IPS-20b (cell line): ENCODE measurements at regions not wholly inside any gene's neighbourhood (a gene's known extent, or its start where the extent isn't known, plus 50 kb on each side); places are given as distances from the start of the nearest gene placed in this dataset.
"Not testable (repeated sequence)": the region's sequence is repeated elsewhere in the genome, so short reads cannot be mapped to it uniquely, and the experiment has no call there.

Source experiments
- H3K27ac ChIP-seq: one replicate; pipeline ENCODE4 v1.5.1; 2013; ENCODE audit warnings: low read length
- H3K27me3 ChIP-seq: 2 replicates; pipeline ENCODE4 v1.6.1; 2013; ENCODE audit warnings: mild to moderate bottlenecking, low read length, inconsistent platforms; ENCODE audit not compliant: insufficient read depth
- H3K36me3 ChIP-seq: 2 replicates; pipeline ENCODE4 v1.6.1; 2013; ENCODE audit warnings: low read depth, mild to moderate bottlenecking, inconsistent platforms, low read length, moderate library complexity; ENCODE audit not compliant: insufficient read depth
- H3K4me1 ChIP-seq: 2 replicates; pipeline ENCODE4 v1.6.1; 2013; ENCODE audit warnings: mild to moderate bottlenecking, control low read depth, inconsistent platforms, low read length, moderate library complexity; ENCODE audit not compliant: insufficient read depth
- H3K4me3 ChIP-seq: 2 replicates; pipeline ENCODE4 v1.5.1; 2013; ENCODE audit warnings: mild to moderate bottlenecking, low read length, inconsistent platforms
- H3K9ac ChIP-seq: 2 replicates; pipeline ENCODE4 v1.6.1; 2013; ENCODE audit warnings: low read depth, mild to moderate bottlenecking, inconsistent platforms, low read length, moderate library complexity
- H3K9me3 ChIP-seq: 2 replicates; pipeline ENCODE4 v1.6.1; 2013; ENCODE audit warnings: mild to moderate bottlenecking, low read depth, low read length, inconsistent platforms; ENCODE audit not compliant: insufficient read depth

DNA sequence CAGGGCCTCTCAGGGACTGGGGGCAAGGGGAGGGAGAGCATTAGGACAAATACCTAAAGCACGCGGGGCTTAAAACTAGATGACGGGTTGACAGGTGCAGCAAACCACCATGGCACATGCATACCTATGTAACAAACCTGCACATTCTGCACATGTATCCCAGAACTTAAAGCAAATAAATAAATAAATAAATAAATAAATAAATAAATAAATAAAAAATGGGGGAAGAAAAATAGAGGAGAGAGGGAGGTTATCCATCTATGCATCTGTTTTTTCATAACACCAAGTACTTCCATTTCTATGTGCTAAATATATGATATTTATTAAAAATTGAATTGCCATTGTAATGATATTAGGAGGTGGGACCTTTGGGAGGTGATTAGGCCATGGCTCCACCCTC is 539.5 kb downstream of the TRIML1 start:
- H3K27me3 ChIP-seq, H3K36me3 ChIP-seq, H3K9me3 ChIP-seq, H3K9ac ChIP-seq, H3K27ac ChIP-seq, H3K4me1 ChIP-seq, H3K4me3 ChIP-seq: not testable (repeated sequence)

DNA sequence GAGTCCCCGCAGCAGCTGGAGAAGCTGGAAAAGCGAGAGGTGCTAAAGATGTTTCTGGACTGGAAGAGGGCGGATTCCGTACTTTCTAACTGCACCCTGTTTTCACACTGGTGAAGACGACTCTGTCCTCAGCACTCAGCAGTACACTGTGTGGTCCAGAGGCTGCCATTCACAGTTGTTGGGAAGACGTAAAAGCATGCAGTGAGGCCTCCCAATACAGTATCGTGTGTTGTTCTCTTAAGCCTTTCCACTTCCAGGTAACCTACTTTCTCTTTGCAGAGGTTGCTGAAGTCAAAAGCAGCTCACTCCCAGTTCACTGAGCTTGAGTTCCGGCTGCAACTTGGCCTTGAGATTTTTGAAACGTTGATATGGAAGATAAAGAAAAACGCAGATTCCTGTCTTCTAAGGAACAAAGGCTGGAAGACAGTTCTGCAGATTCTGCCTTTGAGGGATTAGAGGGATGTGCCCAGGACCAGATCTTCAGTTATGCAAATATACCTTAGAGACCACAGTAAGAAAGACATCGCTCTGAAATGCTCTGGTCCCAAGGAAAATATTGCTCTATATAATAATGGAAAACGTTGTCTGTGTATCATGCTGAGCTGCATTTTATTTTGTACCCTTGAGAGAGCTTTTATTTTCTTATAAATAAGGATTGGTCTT is 540.9 kb downstream of the TRIML1 start:
- Histone ChIP-seq H3K4me1 (peaks cover 2% of the 10 kb centered on the region; the same call in 1 of the 2 replicates), H3K9ac (no peak overlapping the region), H3K27ac (no peak overlapping the region), H3K4me3 (no peak overlapping the region), H3K27me3 (no peaks in the 10 kb centered on the region), H3K36me3 (no peaks in the 10 kb centered on the region), H3K9me3 (no peaks in the 10 kb centered on the region)

GRCh38 chr4:188680667-188681063 is 541.4 kb downstream of the TRIML1 start:
- no peaks in the 10 kb centered on the region for H3K27me3 ChIP-seq
- no peak overlapping the region for H3K4me3 ChIP-seq
- H3K36me3 ChIP-seq = no peaks in the 10 kb centered on the region
- no peak overlapping the region for H3K27ac ChIP-seq
- no peak overlapping the region for H3K9ac ChIP-seq
- no peaks in the 10 kb centered on the region for H3K9me3 ChIP-seq
- peaks cover 2% of the 10 kb centered on the region; the same call in 1 of the 2 replicates for H3K4me1 ChIP-seq

DNA sequence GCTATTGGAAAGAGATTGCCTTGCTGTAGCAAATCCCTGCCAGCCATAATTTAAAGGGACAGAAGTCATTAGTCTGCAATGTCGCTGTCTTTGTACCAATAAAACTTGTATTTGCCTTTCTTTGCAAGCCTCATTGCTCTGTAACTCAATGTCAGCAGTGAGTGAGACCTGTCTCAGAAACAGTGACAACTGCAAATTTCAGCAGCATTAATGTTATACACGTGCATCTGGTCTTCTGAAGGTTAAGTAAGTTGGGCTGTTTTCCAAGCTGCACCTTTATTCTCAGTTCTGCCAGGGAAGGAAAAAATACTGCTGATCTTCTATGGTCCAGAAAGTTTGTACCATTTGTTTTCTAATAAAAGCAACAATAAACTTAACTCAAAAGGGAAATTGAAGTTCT is 543.1 kb downstream of the TRIML1 start:
- Histone ChIP-seq H3K9me3 (no peaks in the 10 kb centered on the region), H3K36me3 (no peaks in the 10 kb centered on the region), H3K27me3 (no peaks in the 10 kb centered on the region), H3K27ac (no peak overlapping the region), H3K4me1 (peaks cover 2% of the 10 kb centered on the region; the same call in 1 of the 2 replicates), H3K9ac (no peak overlapping the region), H3K4me3 (no peak overlapping the region)

GRCh38 chr4:188683571-188683970 is 544.3 kb downstream of the TRIML1 start:
- no peaks in the 10 kb centered on the region for H3K36me3 ChIP-seq
- no peaks in the 10 kb centered on the region for H3K9me3 ChIP-seq
- no peak overlapping the region for H3K9ac ChIP-seq
- no peak overlapping the region for H3K4me3 ChIP-seq
- H3K4me1 ChIP-seq = peaks cover 2% of the 10 kb centered on the region; the same call in 1 of the 2 replicates
- H3K27ac ChIP-seq = no peak overlapping the region
- H3K27me3 ChIP-seq = no peaks in the 10 kb centered on the region

DNA sequence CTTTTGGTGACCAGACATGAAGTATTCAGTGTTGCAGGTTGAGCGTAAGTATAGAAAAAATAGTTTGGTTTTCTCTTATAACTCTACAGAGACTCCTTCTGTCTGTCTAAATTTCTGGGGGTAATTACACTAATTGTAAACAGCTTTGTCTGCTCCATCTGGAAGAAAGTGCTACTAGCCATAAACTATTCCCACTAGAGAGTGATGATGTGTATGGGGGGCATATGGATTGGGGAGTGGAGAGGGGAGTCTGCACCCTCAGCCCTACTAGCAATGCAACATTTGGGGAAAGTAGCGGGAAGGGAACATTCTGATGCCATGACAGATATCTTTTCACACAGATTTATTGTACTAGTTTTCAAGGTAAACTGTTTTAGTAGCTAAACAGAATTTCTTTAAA is 549.7 kb downstream of the TRIML1 start:
- Histone ChIP-seq H3K4me1 (no peaks in the 10 kb centered on the region), H3K9me3 (no peaks in the 10 kb centered on the region), H3K9ac (no peak overlapping the region), H3K27me3 (no peaks in the 10 kb centered on the region), H3K27ac (no peak overlapping the region), H3K4me3 (no peak overlapping the region), H3K36me3 (no peaks in the 10 kb centered on the region)

- H3K4me1 ChIP-seq = no peaks in the 10 kb centered on the region
- H3K9me3 ChIP-seq = no peaks in the 10 kb centered on the region
- no peak overlapping the region for H3K27ac ChIP-seq
- no peak overlapping the region for H3K4me3 ChIP-seq
- no peaks in the 10 kb centered on the region for H3K36me3 ChIP-seq
- no peaks in the 10 kb centered on the region for H3K27me3 ChIP-seq
- no peak overlapping the region for H3K9ac ChIP-seq
These were observed 552.6 kb downstream of the TRIML1 start for GRCh38 chr4:188691811-188692210.

DNA sequence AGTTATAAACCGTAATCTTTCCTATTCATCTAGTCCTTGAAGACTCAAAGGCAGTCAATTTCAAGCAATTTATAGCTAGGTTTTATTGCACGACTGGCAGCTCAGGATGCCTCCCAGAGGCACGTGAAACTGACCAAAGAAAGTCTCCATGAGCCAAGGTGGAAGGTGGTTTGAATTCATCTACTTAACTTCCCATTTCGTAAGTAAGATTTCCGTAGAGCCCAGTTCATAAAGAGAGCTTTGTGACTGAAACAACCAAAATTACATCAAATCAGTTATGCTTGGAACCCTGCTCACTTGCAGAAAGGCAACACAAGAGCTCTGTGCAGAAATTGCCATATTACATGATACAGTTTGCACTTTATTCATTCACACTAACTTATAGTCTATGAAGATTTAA is 556.0 kb downstream of the TRIML1 start:
- H3K4me3 ChIP-seq = no peak overlapping the region
- no peaks in the 10 kb centered on the region for H3K27me3 ChIP-seq

GRCh38 chr4:188697243-188697642 is 558.0 kb downstream of the TRIML1 start:
- H3K27ac ChIP-seq = no peak overlapping the region
- H3K36me3 ChIP-seq = no peaks in the 10 kb centered on the region
- no peak overlapping the region for H3K9ac ChIP-seq
- no peaks in the 10 kb centered on the region for H3K4me1 ChIP-seq
- H3K9me3 ChIP-seq = no peaks in the 10 kb centered on the region
- no peaks in the 10 kb centered on the region for H3K27me3 ChIP-seq
- H3K4me3 ChIP-seq = no peak overlapping the region

More for the DNA sequence above, 556.0 kb downstream of the TRIML1 start:
- Histone ChIP-seq H3K9me3 (no peaks in the 10 kb centered on the region), H3K27ac (no peak overlapping the region), H3K9ac (no peak overlapping the region), H3K36me3 (no peaks in the 10 kb centered on the region), H3K4me1 (no peaks in the 10 kb centered on the region)

DNA sequence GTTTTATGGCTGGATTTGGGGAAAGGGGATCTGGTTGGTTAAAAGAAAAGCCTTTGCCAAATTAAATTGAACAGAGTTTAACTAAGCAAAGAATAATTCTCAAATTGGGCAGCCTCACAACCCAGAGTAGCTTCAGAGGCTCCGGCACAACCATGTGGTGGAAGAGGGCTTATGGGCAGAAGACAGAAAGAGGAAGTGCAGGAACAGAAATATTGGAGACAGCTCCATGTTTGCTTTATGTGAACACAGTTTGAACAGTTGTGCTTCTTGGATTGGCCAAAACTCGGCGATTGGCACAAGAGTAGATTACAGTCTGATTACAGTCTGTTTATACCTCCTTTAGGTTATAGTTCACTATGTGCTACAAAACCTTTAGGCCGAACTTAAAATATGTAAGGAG is 562.7 kb downstream of the TRIML1 start:
- Histone ChIP-seq H3K4me1 (no peaks in the 10 kb centered on the region), H3K9ac (no peak overlapping the region), H3K27ac (no peak overlapping the region), H3K27me3 (no peaks in the 10 kb centered on the region), H3K4me3 (no peak overlapping the region), H3K9me3 (no peaks in the 10 kb centered on the region), H3K36me3 (no peaks in the 10 kb centered on the region)

DNA sequence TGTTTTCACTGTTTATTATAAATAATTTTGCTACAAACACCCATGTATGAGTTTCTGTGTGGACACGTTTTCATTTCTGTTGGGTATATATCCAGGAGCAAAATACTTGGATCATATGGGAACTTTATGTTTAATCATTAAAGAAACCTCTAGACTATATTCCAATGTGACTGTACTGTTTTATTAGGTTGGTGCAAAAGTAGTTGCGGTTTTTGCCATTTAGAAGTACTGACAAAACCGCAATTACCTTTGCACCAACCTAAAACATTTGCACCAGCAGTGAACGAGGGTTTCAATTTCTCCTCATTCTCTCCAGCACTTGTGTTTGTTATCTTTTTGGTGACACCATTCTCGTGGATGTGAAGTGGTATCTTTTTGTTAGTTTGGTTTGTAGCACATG is 565.0 kb downstream of the TRIML1 start:
- no peak overlapping the region for H3K9ac ChIP-seq
- no peaks in the 10 kb centered on the region for H3K27me3 ChIP-seq
- H3K36me3 ChIP-seq = no peaks in the 10 kb centered on the region
- H3K9me3 ChIP-seq = no peaks in the 10 kb centered on the region
- no peaks in the 10 kb centered on the region for H3K4me1 ChIP-seq
- no peak overlapping the region for H3K4me3 ChIP-seq
- no peak overlapping the region for H3K27ac ChIP-seq

DNA sequence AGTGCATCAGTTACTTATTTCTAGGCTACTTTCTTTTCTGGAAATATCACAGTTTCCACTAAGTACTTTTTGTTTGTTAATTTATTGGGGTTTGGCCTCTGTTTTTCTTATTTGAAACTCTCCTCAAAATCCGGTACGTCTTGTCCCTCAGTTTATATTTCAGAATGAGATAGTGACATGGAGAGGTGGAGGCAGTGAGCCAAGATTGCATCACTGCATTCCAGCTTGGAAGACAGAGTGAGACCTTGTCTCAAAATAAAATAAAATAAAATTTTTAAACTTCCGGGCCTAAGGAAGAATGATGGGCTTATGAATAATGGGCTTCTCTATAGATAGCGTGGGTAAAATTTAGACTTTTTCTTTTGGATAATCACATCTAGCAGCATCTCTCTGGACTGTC is 567.8 kb downstream of the TRIML1 start:
- H3K9me3 ChIP-seq = no peaks in the 10 kb centered on the region
- no peak overlapping the region for H3K27ac ChIP-seq
- H3K4me3 ChIP-seq = no peak overlapping the region
- H3K36me3 ChIP-seq = no peaks in the 10 kb centered on the region
- no peaks in the 10 kb centered on the region for H3K4me1 ChIP-seq
- no peak overlapping the region for H3K9ac ChIP-seq
- no peaks in the 10 kb centered on the region for H3K27me3 ChIP-seq
